ENCODE measurements at regions not wholly inside any gene's neighbourhood (a gene's known extent, or its start where the extent isn't known, plus 50 kb on each side); places are given as distances from the start of the nearest gene placed in this dataset.

DNA sequence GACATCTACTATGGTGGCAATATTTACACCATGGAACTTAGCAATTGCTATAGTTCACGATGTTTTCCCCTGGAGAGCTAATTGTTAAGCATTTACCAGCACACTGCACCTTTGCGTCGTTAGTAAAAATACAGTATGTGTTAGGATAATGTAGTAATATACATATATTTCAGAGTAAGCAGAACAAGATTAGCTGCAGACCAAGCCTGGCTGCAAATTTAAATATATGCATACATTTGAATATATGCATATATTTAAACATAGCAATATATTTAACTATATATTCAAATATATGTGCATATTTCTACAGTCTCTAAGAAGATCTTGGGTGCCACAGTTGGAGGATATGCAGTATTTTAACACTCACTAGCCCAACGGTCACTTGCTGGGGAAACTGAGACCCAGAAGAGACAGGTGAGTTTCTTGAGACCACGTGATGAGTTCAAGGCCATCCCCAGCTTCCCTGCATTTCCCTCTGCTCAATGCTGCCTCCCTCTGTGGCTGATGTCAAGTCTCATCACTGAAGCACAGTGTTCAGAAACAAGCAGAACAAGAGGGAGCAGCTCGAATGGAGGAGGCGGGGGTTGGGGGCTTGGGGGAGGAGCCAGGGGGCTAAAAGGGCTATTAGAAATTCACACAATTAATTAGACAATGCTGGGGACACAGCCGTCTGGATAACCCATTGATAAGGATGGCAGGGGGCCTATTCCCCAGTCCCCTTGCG, 708.0 kb downstream of the MED13L start:
- Histone ChIP-seq H3K9me3 (ENCODE audit: low read length) (no peaks in the 10 kb centered on the region), H3K27me3 (ENCODE audit: low read length) (no peaks in the 10 kb centered on the region), H3K9ac (ENCODE audit: low read length) (no peak overlapping the region), H3K9me2 (replicated peaks; ENCODE audit: insufficient read depth, low read length) (no peaks in the 10 kb centered on the region), H3K27ac (ENCODE audit: low read length) (no peak overlapping the region), H2AFZ (ENCODE audit: low read length) (no peak overlapping the region), H3K79me2 (ENCODE audit: low read length) (no peaks in the 10 kb centered on the region), H3K36me3 (ENCODE audit: insufficient read depth, low read length) (no peaks in the 10 kb centered on the region), H3K4me3 (ENCODE audit: low read length) (no peak overlapping the region), H4K20me1 (ENCODE audit: insufficient read depth, low read depth, low read length) (no peaks in the 10 kb centered on the region), H3K4me2 (ENCODE audit: low read depth, low read length, poor library complexity, severe bottlenecking) (no peak overlapping the region), H3K4me1 (ENCODE audit: low read length) (no peaks in the 10 kb centered on the region)
- no peak for DNase-seq

DNA sequence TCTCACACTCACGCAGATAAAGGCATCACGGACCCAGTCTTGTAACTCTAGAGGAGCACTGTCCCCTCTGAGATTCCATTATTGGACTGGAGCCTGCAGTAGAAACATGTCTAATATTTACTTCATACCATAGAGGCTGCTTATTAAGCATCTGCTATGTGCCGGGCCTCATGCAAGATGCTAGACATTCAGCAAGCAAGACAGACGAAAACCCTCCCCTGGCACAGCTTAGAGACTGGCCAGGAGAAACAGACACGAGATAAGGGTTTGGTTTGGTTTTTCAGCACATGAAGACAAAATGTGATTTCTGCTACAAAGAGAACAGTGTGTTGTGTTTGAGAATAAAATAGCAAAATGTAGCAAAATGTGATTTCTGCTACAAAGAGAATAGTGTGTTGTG, 719.2 kb downstream of the MED13L start:
- no peaks in the 10 kb centered on the region for H4K20me1 ChIP-seq (ENCODE audit: insufficient read depth, low read depth, low read length)
- no peak overlapping the region for H3K4me2 ChIP-seq (ENCODE audit: low read depth, low read length, poor library complexity, severe bottlenecking)
- no peaks in the 10 kb centered on the region for H3K9me3 ChIP-seq (ENCODE audit: low read length)
- no peaks in the 10 kb centered on the region for H3K36me3 ChIP-seq (ENCODE audit: insufficient read depth, low read length)
- H3K4me1 ChIP-seq (ENCODE audit: low read length) = no peaks in the 10 kb centered on the region
- no peak overlapping the region for H2AFZ ChIP-seq (ENCODE audit: low read length)
- H3K4me3 ChIP-seq (ENCODE audit: low read length) = no peak overlapping the region
- H3K27me3 ChIP-seq (ENCODE audit: low read length) = no peaks in the 10 kb centered on the region
- no peaks in the 10 kb centered on the region for H3K9me2 ChIP-seq (replicated peaks; ENCODE audit: insufficient read depth, low read length)
- H3K79me2 ChIP-seq (ENCODE audit: low read length) = no peaks in the 10 kb centered on the region
- no peak for DNase-seq
- no peak overlapping the region for H3K27ac ChIP-seq (ENCODE audit: low read length)
- H3K9ac ChIP-seq (ENCODE audit: low read length) = no peak overlapping the region

DNA sequence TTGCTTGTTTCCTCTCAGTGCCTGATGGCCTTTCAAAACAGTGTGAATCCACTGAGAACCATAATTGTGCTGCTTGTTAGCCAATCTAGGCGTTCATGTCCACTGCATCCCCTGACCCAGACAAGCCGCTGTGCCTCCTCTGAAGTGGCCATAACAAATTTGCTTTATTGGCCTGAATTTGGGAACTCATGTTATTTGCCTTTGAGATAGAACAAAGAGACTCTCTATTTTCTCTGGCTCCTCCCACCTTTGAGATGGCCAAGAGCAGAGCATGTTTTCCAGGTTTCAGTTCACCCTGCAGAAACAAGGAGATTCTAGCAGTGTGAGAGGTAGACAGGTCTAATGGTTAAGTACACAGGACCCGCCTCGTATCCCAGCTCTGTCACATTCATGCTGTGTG, 723.9 kb downstream of the MED13L start:
- H3K4me1 ChIP-seq (ENCODE audit: low read length) = no peaks in the 10 kb centered on the region
- H3K9me3 ChIP-seq (ENCODE audit: low read length) = no peaks in the 10 kb centered on the region
- H3K9me2 ChIP-seq (replicated peaks; ENCODE audit: insufficient read depth, low read length) = no peaks in the 10 kb centered on the region
- H3K79me2 ChIP-seq (ENCODE audit: low read length) = no peaks in the 10 kb centered on the region
- no peak for DNase-seq
- no peaks in the 10 kb centered on the region for H3K27me3 ChIP-seq (ENCODE audit: low read length)
- no peak overlapping the region for H3K4me2 ChIP-seq (ENCODE audit: low read depth, low read length, poor library complexity, severe bottlenecking)
- H3K9ac ChIP-seq (ENCODE audit: low read length) = no peak overlapping the region
- H3K4me3 ChIP-seq (ENCODE audit: low read length) = no peak overlapping the region
- H2AFZ ChIP-seq (ENCODE audit: low read length) = no peak overlapping the region
- H3K36me3 ChIP-seq (ENCODE audit: insufficient read depth, low read length) = no peaks in the 10 kb centered on the region
- H3K27ac ChIP-seq (ENCODE audit: low read length) = no peak overlapping the region
- no peaks in the 10 kb centered on the region for H4K20me1 ChIP-seq (ENCODE audit: insufficient read depth, low read depth, low read length)

DNA sequence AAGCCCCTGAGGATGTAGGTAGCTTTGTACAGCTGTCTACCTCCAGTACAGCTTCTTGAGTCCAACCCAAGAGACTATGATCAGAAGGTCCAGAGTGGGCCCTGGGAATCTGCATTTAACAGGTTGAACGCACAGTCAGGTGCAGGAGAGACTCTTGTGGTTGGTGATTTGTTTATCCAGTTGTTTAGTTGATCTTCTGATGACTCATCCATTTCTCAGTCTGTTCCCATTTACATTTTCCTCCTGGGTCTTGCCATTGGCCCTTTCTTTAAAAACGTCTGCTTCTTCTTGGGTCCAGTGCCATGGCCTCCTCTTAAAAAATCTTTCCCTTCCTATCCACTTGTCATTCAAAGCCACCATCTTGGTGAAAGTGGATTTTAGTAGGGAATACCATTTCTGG, 734.2 kb downstream of the MED13L start:
- Histone ChIP-seq H3K9me2 (replicated peaks; ENCODE audit: insufficient read depth, low read length) (no peaks in the 10 kb centered on the region), H2AFZ (ENCODE audit: low read length) (no peak overlapping the region), H4K20me1 (ENCODE audit: insufficient read depth, low read depth, low read length) (no peaks in the 10 kb centered on the region), H3K36me3 (ENCODE audit: insufficient read depth, low read length) (no peaks in the 10 kb centered on the region), H3K4me3 (ENCODE audit: low read length) (no peak overlapping the region), H3K27me3 (ENCODE audit: low read length) (no peaks in the 10 kb centered on the region), H3K79me2 (ENCODE audit: low read length) (no peaks in the 10 kb centered on the region), H3K4me2 (ENCODE audit: low read depth, low read length, poor library complexity, severe bottlenecking) (no peak overlapping the region), H3K9ac (ENCODE audit: low read length) (no peak overlapping the region), H3K27ac (ENCODE audit: low read length) (no peak overlapping the region), H3K4me1 (ENCODE audit: low read length) (no peaks in the 10 kb centered on the region), H3K9me3 (ENCODE audit: low read length) (no peaks in the 10 kb centered on the region)
- DNase-seq = no peak

DNA sequence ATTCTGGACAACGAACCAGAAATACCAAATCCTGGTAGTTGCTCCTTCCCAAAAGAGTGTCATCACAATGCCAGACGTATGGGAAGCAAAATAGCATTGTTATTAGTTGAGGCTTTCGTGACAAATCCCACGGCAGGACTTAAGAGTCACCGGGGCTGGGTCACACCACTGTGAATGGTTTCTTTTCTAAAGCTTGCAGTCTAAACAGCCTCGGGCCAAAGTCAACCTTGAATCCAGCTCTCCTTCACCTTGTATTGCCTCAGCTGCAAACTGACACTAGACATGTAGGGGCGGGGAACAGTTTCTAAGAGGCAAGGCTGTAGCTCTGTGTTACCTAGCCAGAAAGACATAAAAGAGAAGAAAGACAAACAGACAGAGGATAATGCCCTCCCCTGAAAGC, 734.8 kb downstream of the MED13L start:
- Histone ChIP-seq H3K36me3 (ENCODE audit: insufficient read depth, low read length) (no peaks in the 10 kb centered on the region), H3K4me2 (ENCODE audit: low read depth, low read length, poor library complexity, severe bottlenecking) (no peak overlapping the region), H3K4me1 (ENCODE audit: low read length) (no peaks in the 10 kb centered on the region)

DNA sequence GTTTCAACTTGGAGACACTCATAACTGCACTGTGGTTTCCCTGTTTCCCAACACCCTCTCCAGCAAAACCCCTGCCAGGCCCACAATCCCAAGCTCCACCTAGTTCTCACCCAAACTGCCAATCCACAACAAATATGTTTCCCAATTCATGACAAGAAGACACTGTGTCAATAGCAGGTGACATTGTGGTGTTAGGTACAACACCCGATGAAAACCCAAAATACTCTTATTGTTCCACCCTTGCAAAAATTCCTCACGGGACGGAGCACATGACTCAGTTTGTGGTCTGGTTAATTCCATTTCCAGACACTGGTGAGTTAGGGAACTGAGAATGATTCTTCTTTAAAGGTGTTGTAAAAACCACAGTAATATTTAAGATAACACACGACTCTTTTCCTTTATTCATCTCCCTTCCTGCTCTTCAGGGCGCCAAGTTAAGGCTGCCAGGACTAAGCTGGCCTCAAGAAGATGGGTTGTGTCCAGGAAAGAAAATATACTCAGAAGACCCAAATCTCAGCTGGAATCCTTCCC, 735.5 kb downstream of the MED13L start:
- no peaks in the 10 kb centered on the region for H3K9me2 ChIP-seq (replicated peaks; ENCODE audit: insufficient read depth, low read length)
- H3K4me3 ChIP-seq (ENCODE audit: low read length) = no peak overlapping the region
- H4K20me1 ChIP-seq (ENCODE audit: insufficient read depth, low read depth, low read length) = no peaks in the 10 kb centered on the region
- H3K9ac ChIP-seq (ENCODE audit: low read length) = no peak overlapping the region
- no peaks in the 10 kb centered on the region for H3K27me3 ChIP-seq (ENCODE audit: low read length)
- no peak overlapping the region for H3K4me2 ChIP-seq (ENCODE audit: low read depth, low read length, poor library complexity, severe bottlenecking)
- peaks cover 6% of the 10 kb centered on the region; the same call in 1 of the 2 replicates for H3K9me3 ChIP-seq (ENCODE audit: low read length)
- no peak for DNase-seq
- no peak overlapping the region for H2AFZ ChIP-seq (ENCODE audit: low read length)
- H3K36me3 ChIP-seq (ENCODE audit: insufficient read depth, low read length) = no peaks in the 10 kb centered on the region
- no peak overlapping the region for H3K27ac ChIP-seq (ENCODE audit: low read length)
- no peaks in the 10 kb centered on the region for H3K4me1 ChIP-seq (ENCODE audit: low read length)
- no peaks in the 10 kb centered on the region for H3K79me2 ChIP-seq (ENCODE audit: low read length)

More for the DNA sequence above, 734.8 kb downstream of the MED13L start:
- no peak overlapping the region for H3K9ac ChIP-seq (ENCODE audit: low read length)
- no peaks in the 10 kb centered on the region for H4K20me1 ChIP-seq (ENCODE audit: insufficient read depth, low read depth, low read length)
- no peak overlapping the region for H3K4me3 ChIP-seq (ENCODE audit: low read length)
- no peaks in the 10 kb centered on the region for H3K9me2 ChIP-seq (replicated peaks; ENCODE audit: insufficient read depth, low read length)
- no peak overlapping the region for H2AFZ ChIP-seq (ENCODE audit: low read length)
- H3K9me3 ChIP-seq (ENCODE audit: low read length) = peaks cover 4% of the 10 kb centered on the region; the same call in 1 of the 2 replicates
- DNase-seq = no peak
- no peak overlapping the region for H3K27ac ChIP-seq (ENCODE audit: low read length)
- no peaks in the 10 kb centered on the region for H3K79me2 ChIP-seq (ENCODE audit: low read length)
- no peaks in the 10 kb centered on the region for H3K27me3 ChIP-seq (ENCODE audit: low read length)

DNA sequence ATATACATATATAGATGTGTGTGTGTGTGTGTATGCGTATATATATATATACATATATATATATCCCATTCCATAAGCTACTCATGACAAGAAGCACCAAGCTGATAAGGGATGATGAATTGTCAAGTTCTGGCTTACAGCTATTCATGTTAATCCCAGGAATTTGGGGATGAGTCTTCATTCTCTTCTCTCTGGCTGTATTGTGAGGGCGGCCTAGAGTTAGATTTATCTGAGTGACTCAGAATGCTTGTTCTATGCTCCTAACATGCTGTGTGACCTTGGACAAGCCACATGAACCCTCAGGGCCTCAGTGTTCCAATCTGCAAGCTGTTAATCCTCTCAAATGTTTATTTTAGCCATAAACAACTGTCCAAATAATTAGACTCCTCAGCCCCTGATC, 749.0 kb downstream of the MED13L start:
- Histone ChIP-seq H3K4me3 (ENCODE audit: low read length) (no peak overlapping the region), H3K27ac (ENCODE audit: low read length) (no peak overlapping the region), H3K9me2 (replicated peaks; ENCODE audit: insufficient read depth, low read length) (no peaks in the 10 kb centered on the region), H2AFZ (ENCODE audit: low read length) (no peak overlapping the region), H4K20me1 (ENCODE audit: insufficient read depth, low read depth, low read length) (no peaks in the 10 kb centered on the region), H3K4me1 (ENCODE audit: low read length) (no peaks in the 10 kb centered on the region), H3K4me2 (ENCODE audit: low read depth, low read length, poor library complexity, severe bottlenecking) (no peak overlapping the region), H3K9ac (ENCODE audit: low read length) (no peak overlapping the region), H3K79me2 (ENCODE audit: low read length) (no peaks in the 10 kb centered on the region), H3K36me3 (ENCODE audit: insufficient read depth, low read length) (no peaks in the 10 kb centered on the region), H3K9me3 (ENCODE audit: low read length) (no peaks in the 10 kb centered on the region), H3K27me3 (ENCODE audit: low read length) (0 out of 2 replicates have a peak, but pooled peaks cover 2% of the 10 kb centered on the region)
- no peak for DNase-seq

DNA sequence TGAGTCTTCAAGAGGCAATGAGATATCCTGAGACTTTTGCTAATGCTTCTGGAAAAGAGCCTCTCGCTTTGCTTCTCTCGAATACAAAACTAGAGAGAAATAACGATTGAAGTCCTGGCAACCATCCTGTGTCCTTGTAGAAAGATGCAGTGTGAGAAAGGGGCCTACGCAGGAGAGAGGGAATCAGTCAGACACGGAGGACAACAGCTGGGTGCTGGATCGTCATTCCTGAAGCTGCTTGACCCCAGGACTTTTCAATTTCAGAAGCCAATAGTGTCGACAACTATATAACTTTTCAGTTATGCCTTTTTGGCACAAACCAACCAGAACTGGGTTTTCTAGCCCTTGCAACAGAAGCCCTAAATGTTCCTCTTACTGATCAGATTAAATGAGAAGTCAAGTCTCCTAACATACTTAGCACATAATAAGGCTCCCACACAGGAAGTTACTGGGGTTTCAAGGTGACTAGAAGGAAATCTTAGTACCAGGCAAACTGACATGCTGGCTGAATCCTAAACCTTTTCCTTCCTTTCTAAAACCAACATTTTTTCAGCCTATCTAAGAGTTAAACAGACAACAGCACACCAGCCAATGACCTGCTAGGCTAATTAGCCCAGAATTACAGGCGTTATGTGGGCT, 755.6 kb downstream of the MED13L start:
- H3K4me3 ChIP-seq (ENCODE audit: low read length) = no peak overlapping the region
- H3K9ac ChIP-seq (ENCODE audit: low read length) = no peak overlapping the region
- 0 out of 2 replicates have a peak, but pooled peaks cover 2% of the 10 kb centered on the region for H3K27me3 ChIP-seq (ENCODE audit: low read length)
- no peak overlapping the region for H2AFZ ChIP-seq (ENCODE audit: low read length)
- H3K79me2 ChIP-seq (ENCODE audit: low read length) = no peaks in the 10 kb centered on the region
- no peaks in the 10 kb centered on the region for H3K9me2 ChIP-seq (replicated peaks; ENCODE audit: insufficient read depth, low read length)
- DNase-seq = no peak
- no peaks in the 10 kb centered on the region for H4K20me1 ChIP-seq (ENCODE audit: insufficient read depth, low read depth, low read length)
- H3K4me1 ChIP-seq (ENCODE audit: low read length) = no peaks in the 10 kb centered on the region
- no peak overlapping the region for H3K4me2 ChIP-seq (ENCODE audit: low read depth, low read length, poor library complexity, severe bottlenecking)
- H3K27ac ChIP-seq (ENCODE audit: low read length) = no peak overlapping the region
- H3K9me3 ChIP-seq (ENCODE audit: low read length) = no peaks in the 10 kb centered on the region
- no peaks in the 10 kb centered on the region for H3K36me3 ChIP-seq (ENCODE audit: insufficient read depth, low read length)

Measured in Karpas-422 (cell line).